HCT116 (cell line): ENCODE measurements at regions not wholly inside any gene's neighbourhood (a gene's known extent, or its start where the extent isn't known, plus 50 kb on each side); places are given as distances from the start of the nearest gene placed in this dataset.

Experiments
- ATAC-seq: fragments of 200-7000 bp; cut with Tn5 transposase; 2 replicates; pipeline ENCODE4 v1.9.1; 2020; ENCODE audit warnings: mild to moderate bottlenecking, moderate library complexity
- BruUV-seq: library from RNA; stranded (reverse); fragments of 400-500 nt; replicated peaks from 2 replicates; lab custom pipeline; 2021; lab: Mats Ljungman, UMichigan
- CTCF ChIA-PET: fragments of 300-600 bp; sonication (Branson Sonifier 250); formaldehyde crosslinking; loops from one replicate; lab custom pipeline; 2021; ENCODE audit warnings: antibody characterized with exemption; lab: Charles Lee
- POLR2A ChIA-PET: fragments of 300-600, 350-600 bp; sonication (Branson Sonifier 250); formaldehyde crosslinking; loops from one replicate; lab custom pipeline; 2021; ENCODE audit warnings: antibody characterized with exemption; lab: Charles Lee
- RAD21 ChIA-PET, 2 experiments: fragments of 300-600 bp; sonication (Branson Sonifier 250); formaldehyde crosslinking; loops; one replicate each; lab custom pipeline; 2023; ENCODE audit warnings: low total read pairs in 2 of 2; ENCODE audit not compliant: uncharacterized antibody in 2 of 2, unreplicated experiment in 2 of 2, low non-redundant PET in 1 of 2; lab: Charles Lee
- DNase-seq: peaks from one replicate; pipeline ENCODE4 v3.0.0-alpha.2; 2010; ENCODE audit warnings: low read depth, low spot score
- H2AFZ ChIP-seq: fragments of 200-600 bp; shearing (Covaris generic), sonication (generic); 2 replicates; pipeline ENCODE4 v1.6.1; 2017; ENCODE audit warnings: low read depth, mixed run types, mixed read lengths, antibody characterized with exemption, low read length; ENCODE audit not compliant: poor library complexity, severe bottlenecking
- H3K27ac ChIP-seq: 2 replicates; pipeline ENCODE4 v1.5.1; 2012; ENCODE audit warnings: low read depth, low read length
- H3K27me3 ChIP-seq: fragments of 200-600 bp; sonication (generic); 2 replicates; pipeline ENCODE4 v1.6.1; 2016; ENCODE audit warnings: mixed run types, low read length, mixed read lengths; ENCODE audit not compliant: insufficient read depth
- H3K36me3 ChIP-seq, 2 experiments: fragments of 200-500 bp in 1 of 2; fragments of 200-600 bp in 1 of 2; sonication (Bioruptor generic) in 1 of 2; sonication (generic) in 1 of 2; 2 replicates each; pipeline versions ENCODE4 v1.5.1 to v1.6.1; 2014 to 2016; ENCODE audit warnings: low read length in 2 of 2, inconsistent platforms in 1 of 2, mixed read lengths in 1 of 2, mixed run types in 1 of 2; ENCODE audit not compliant: insufficient read depth in 2 of 2, control insufficient read depth in 1 of 2
- H3K4me1 ChIP-seq, 2 experiments: fragments of 200-600 bp in 1 of 2; sonication (generic) in 1 of 2; 2 replicates each; pipeline versions ENCODE4 v1.5.1 to v1.6.1; 2012 to 2017; ENCODE audit warnings: low read length in 2 of 2, inconsistent platforms in 1 of 2, mild to moderate bottlenecking in 1 of 2, mixed read lengths in 1 of 2, mixed run types in 1 of 2, moderate library complexity in 1 of 2; ENCODE audit not compliant: insufficient read depth in 2 of 2, control insufficient read depth in 1 of 2
- H3K4me2 ChIP-seq: fragments of 200-600 bp; sonication (generic); 2 replicates; pipeline ENCODE4 v1.6.1; 2017; ENCODE audit warnings: mixed run types, low read length, mixed read lengths
- H3K4me3 ChIP-seq, 2 experiments: fragments of 200-600 bp in 1 of 2; sonication (generic) in 1 of 2; replicated peaks in 1 of 2; 2 replicates each; pipeline ENCODE4 v1.5.1; 2011 to 2016; ENCODE audit warnings: low read length in 2 of 2, control low read depth in 1 of 2, low read depth in 1 of 2, mild to moderate bottlenecking in 1 of 2, mixed read lengths in 1 of 2, mixed run types in 1 of 2
- H3K79me2 ChIP-seq: fragments of 200-600 bp; sonication (generic); 2 replicates; pipeline ENCODE4 v1.6.1; 2017; ENCODE audit warnings: mild to moderate bottlenecking, mixed run types, low read length, moderate library complexity, mixed read lengths; ENCODE audit not compliant: insufficient read depth
- H3K9ac ChIP-seq: fragments of 200-600 bp; sonication (generic); 2 replicates; pipeline ENCODE4 v1.6.1; 2016; ENCODE audit warnings: low read length, mixed read lengths
- H3K9me2 ChIP-seq: fragments of 200-600 bp; sonication (generic), shearing (Covaris generic); 2 replicates; pipeline ENCODE4 v1.6.1; 2017; ENCODE audit warnings: mixed run types, mild to moderate bottlenecking, moderate library complexity; ENCODE audit not compliant: insufficient read depth
- H3K9me3 ChIP-seq, 2 experiments: fragments of 200-500 bp in 1 of 2; fragments of 200-600 bp in 1 of 2; sonication (Bioruptor generic) in 1 of 2; sonication (generic) in 1 of 2; 2 replicates each; pipeline ENCODE4 v1.6.1; 2014 to 2017; ENCODE audit warnings: low read length in 2 of 2, mixed read lengths in 2 of 2, inconsistent platforms in 1 of 2, low read depth in 1 of 2, mild to moderate bottlenecking in 1 of 2, mixed run types in 1 of 2, moderate library complexity in 1 of 2; ENCODE audit not compliant: control insufficient read depth in 1 of 2, insufficient read depth in 1 of 2
- H4K20me1 ChIP-seq: fragments of 200-600 bp; sonication (generic), shearing (Covaris generic); 2 replicates; pipeline ENCODE4 v1.6.1; 2017; ENCODE audit warnings: mixed run types, mild to moderate bottlenecking, moderate library complexity; ENCODE audit not compliant: insufficient read depth
- CBX3 ChIP-seq: IDR thresholded peaks from 2 replicates; pipeline ENCODE4 v1.6.1; 2012; ENCODE audit warnings: low read depth
- CEBPB ChIP-seq: IDR thresholded peaks from 2 replicates; pipeline ENCODE4 v1.6.1; 2012; ENCODE audit warnings: low read depth
- ELF1 ChIP-seq: IDR thresholded peaks from 2 replicates; pipeline ENCODE4 v1.6.1; 2012; ENCODE audit warnings: low read depth, borderline replicate concordance
- EZH2phosphoT487 ChIP-seq: fragments of 200-600 bp; IDR thresholded peaks from 2 replicates; pipeline ENCODE4 v1.6.1; 2018; ENCODE audit warnings: antibody characterized with exemption, borderline replicate concordance
- FOSL1 ChIP-seq: IDR thresholded peaks from 2 replicates; pipeline ENCODE4 v1.6.1; 2012; ENCODE audit warnings: low read depth
- JUND ChIP-seq: IDR thresholded peaks from 2 replicates; pipeline ENCODE4 v1.6.1; 2012
- POLR2A ChIP-seq: IDR thresholded peaks from 2 replicates; pipeline ENCODE4 v1.7.0; 2011; ENCODE audit warnings: borderline replicate concordance; ENCODE audit not compliant: insufficient read depth, insufficient read length; ENCODE audit errors: extremely low read depth
- POLR2AphosphoS5 ChIP-seq: IDR thresholded peaks from 2 replicates; pipeline ENCODE4 v1.6.1; 2011; ENCODE audit warnings: mild to moderate bottlenecking, low read depth, low read length, moderate library complexity
- RAD21 ChIP-seq: IDR thresholded peaks from 2 replicates; pipeline ENCODE4 v1.6.1; 2012; ENCODE audit warnings: low read depth, mild to moderate bottlenecking
- SIN3A ChIP-seq: IDR thresholded peaks from 2 replicates; pipeline ENCODE4 v1.6.1; 2012; ENCODE audit warnings: low read depth
- SP1 ChIP-seq: IDR thresholded peaks from 2 replicates; pipeline ENCODE4 v1.6.1; 2012; ENCODE audit warnings: low read depth
- SRF ChIP-seq: IDR thresholded peaks from 2 replicates; pipeline ENCODE4 v1.6.1; 2012; ENCODE audit warnings: low read depth
- TCF7L2 ChIP-seq: IDR thresholded peaks from 2 replicates; pipeline ENCODE4 v1.7.0; 2011; ENCODE audit warnings: borderline replicate concordance, inconsistent platforms; ENCODE audit not compliant: insufficient read depth, insufficient read length; ENCODE audit errors: extremely low read depth
- YY1 ChIP-seq: IDR thresholded peaks from 2 replicates; pipeline ENCODE4 v1.6.1; 2011; ENCODE audit warnings: low read length, low read depth, moderate library complexity, mild to moderate bottlenecking; ENCODE audit not compliant: insufficient replicate concordance; ENCODE audit errors: extremely low read depth
- ZFX ChIP-seq: fragments of 450-650 bp; IDR thresholded peaks from 2 replicates; pipeline ENCODE4 v1.6.1; 2017
- ZNF274 ChIP-seq: fragments of 200-500 bp; sonication (Bioruptor generic); IDR thresholded peaks from 2 replicates; pipeline ENCODE4 v1.6.1; 2014; ENCODE audit warnings: mild to moderate bottlenecking, low read depth, low read length, inconsistent platforms
- intact Hi-C: fragments of 100-400 bp; cut with micrococcal nuclease; formaldehyde crosslinking; loops from 2 replicates; pipeline ENCODE4 v1.10.0; 2022
- TF ChIP-seq, protein P1 (sequence below): IDR thresholded peaks from 2 replicates; pipeline ENCODE4 v1.6.1; 2012
- TF ChIP-seq, protein P2 (sequence below): IDR thresholded peaks from 2 replicates; pipeline ENCODE4 v1.6.1; 2012
- TF ChIP-seq, protein P3 (sequence below): IDR thresholded peaks from 2 replicates; pipeline ENCODE4 v1.6.1; 2012; ENCODE audit warnings: low read depth
- TF ChIP-seq, protein P4 (sequence below): IDR thresholded peaks from 2 replicates; pipeline ENCODE4 v1.6.1; 2011; ENCODE audit warnings: mild to moderate bottlenecking, low read length, moderate library complexity; ENCODE audit not compliant: insufficient replicate concordance; ENCODE audit errors: extremely low read depth

DNA sequence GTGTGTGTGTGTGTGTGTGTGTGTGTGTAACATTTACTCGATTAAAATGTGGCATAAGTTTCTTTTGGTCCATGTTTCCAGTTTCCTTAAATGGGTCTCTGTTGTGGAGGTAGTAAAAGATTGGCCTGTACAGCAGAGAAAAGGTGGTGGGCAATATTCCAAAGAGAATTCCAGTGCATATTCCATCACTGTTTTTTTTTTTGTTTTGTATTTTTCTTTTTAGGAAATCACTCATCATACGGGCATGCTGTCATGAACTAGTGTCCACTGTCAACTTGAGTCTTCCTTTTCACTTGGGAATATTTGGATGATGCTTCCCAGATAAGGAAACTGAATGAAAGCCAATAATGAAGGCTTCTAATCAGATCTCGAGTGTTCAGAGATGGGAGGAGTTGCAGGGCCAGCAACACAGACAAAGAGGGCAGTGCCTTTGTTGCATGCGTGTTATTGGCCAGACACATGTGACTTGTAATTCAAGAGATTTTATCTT is 95.2 kb upstream of the PDGFD start:
- TF ChIP-seq, protein P1, sequence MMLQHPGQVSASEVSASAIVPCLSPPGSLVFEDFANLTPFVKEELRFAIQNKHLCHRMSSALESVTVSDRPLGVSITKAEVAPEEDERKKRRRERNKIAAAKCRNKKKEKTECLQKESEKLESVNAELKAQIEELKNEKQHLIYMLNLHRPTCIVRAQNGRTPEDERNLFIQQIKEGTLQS: no peak
- TF ChIP-seq EZH2phosphoT487 (no peak), ELF1 (no peak), POLR2AphosphoS5 (no peak), SP1 (no peak), CEBPB (no peak), FOSL1 (no peak), SRF (no peak), POLR2A (no peak), SIN3A (no peak), YY1 (no peak), RAD21 (no peak), TCF7L2 (no peak), JUND (no peak), ZFX (no peak), CBX3 (no peak), ZNF274 (no peak)
- TF ChIP-seq, protein P2, sequence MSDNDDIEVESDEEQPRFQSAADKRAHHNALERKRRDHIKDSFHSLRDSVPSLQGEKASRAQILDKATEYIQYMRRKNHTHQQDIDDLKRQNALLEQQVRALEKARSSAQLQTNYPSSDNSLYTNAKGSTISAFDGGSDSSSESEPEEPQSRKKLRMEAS: no peak
- TF ChIP-seq, protein P3, sequence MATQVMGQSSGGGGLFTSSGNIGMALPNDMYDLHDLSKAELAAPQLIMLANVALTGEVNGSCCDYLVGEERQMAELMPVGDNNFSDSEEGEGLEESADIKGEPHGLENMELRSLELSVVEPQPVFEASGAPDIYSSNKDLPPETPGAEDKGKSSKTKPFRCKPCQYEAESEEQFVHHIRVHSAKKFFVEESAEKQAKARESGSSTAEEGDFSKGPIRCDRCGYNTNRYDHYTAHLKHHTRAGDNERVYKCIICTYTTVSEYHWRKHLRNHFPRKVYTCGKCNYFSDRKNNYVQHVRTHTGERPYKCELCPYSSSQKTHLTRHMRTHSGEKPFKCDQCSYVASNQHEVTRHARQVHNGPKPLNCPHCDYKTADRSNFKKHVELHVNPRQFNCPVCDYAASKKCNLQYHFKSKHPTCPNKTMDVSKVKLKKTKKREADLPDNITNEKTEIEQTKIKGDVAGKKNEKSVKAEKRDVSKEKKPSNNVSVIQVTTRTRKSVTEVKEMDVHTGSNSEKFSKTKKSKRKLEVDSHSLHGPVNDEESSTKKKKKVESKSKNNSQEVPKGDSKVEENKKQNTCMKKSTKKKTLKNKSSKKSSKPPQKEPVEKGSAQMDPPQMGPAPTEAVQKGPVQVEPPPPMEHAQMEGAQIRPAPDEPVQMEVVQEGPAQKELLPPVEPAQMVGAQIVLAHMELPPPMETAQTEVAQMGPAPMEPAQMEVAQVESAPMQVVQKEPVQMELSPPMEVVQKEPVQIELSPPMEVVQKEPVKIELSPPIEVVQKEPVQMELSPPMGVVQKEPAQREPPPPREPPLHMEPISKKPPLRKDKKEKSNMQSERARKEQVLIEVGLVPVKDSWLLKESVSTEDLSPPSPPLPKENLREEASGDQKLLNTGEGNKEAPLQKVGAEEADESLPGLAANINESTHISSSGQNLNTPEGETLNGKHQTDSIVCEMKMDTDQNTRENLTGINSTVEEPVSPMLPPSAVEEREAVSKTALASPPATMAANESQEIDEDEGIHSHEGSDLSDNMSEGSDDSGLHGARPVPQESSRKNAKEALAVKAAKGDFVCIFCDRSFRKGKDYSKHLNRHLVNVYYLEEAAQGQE: no peak
- TF ChIP-seq, protein P4, sequence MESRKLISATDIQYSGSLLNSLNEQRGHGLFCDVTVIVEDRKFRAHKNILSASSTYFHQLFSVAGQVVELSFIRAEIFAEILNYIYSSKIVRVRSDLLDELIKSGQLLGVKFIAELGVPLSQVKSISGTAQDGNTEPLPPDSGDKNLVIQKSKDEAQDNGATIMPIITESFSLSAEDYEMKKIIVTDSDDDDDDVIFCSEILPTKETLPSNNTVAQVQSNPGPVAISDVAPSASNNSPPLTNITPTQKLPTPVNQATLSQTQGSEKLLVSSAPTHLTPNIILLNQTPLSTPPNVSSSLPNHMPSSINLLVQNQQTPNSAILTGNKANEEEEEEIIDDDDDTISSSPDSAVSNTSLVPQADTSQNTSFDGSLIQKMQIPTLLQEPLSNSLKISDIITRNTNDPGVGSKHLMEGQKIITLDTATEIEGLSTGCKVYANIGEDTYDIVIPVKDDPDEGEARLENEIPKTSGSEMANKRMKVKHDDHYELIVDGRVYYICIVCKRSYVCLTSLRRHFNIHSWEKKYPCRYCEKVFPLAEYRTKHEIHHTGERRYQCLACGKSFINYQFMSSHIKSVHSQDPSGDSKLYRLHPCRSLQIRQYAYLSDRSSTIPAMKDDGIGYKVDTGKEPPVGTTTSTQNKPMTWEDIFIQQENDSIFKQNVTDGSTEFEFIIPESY: no peak
- Histone ChIP-seq H3K79me2 (no peaks in the 10 kb centered on the region), H4K20me1 (no peaks in the 10 kb centered on the region), H3K9me2 (no peaks in the 10 kb centered on the region), H3K9me3 (no peaks in the 10 kb centered on the region), H3K4me2 (no peak overlapping the region), H3K36me3 (no peaks in the 10 kb centered on the region), H3K27ac (no peak overlapping the region), H2AFZ (no peak overlapping the region), H3K4me3 (no peak overlapping the region), H3K4me1 (no peaks in the 10 kb centered on the region), H3K9ac (no peak overlapping the region), H3K27me3 (no peaks in the 10 kb centered on the region)
- no peak for DNase-seq
- BruUV-seq: no TSS peak
- CTCF ChIA-PET: no interaction called here
- RAD21 ChIA-PET: no interaction called here
- intact Hi-C loops: loop anchor here (10.0 kb wide), 1 partner anchor 574 kb away; no protein-coding TSS in a partner anchor
- no peak for ATAC-seq
- POLR2A ChIA-PET: no interaction called here
